Right renal pelvis (tissue), 4 donors: ENCODE measurements at regions not wholly inside any gene's neighbourhood (a gene's known extent, or its start where the extent isn't known, plus 50 kb on each side); places are given as distances from the start of the nearest gene placed in this dataset.
"Not testable (repeated sequence)": the region's sequence is repeated elsewhere in the genome, so short reads cannot be mapped to it uniquely, and the experiment has no call there.

ENCODE experiments used
- DNase-seq, 4 donors: peaks; one replicate each; pipeline ENCODE4 v3.0.0-alpha.2; 2013; ENCODE audit warnings: low read depth in 4 of 4, low spot score in 3 of 4, missing footprints in 1 of 4

- DNase-seq, result not testable (repeated sequence)
Measured at GRCh38 chr11:115967203-115967602, 463.0 kb upstream of the CADM1 start.

- no peak for DNase-seq
Measured at GRCh38 chr11:115965767-115966504, 461.7 kb upstream of the CADM1 start.

GRCh38 chr11:115964091-115964490, 459.9 kb upstream of the CADM1 start:
- DNase-seq, result no peak

- DNase-seq, result no peak
Measured at GRCh38 chr11:115963156-115963555, 458.9 kb upstream of the CADM1 start.

- DNase-seq, result no peak
Measured at GRCh38 chr11:115961159-115962003, 457.2 kb upstream of the CADM1 start.

GRCh38 chr11:115959081-115959486, 454.9 kb upstream of the CADM1 start:
- DNase-seq, result no peak

GRCh38 chr11:115958089-115959000, 454.1 kb upstream of the CADM1 start:
- DNase-seq, result no peak

- no peak for DNase-seq
Measured at GRCh38 chr11:115955803-115956202, 451.6 kb upstream of the CADM1 start.

- DNase-seq, result no peak
Measured at GRCh38 chr11:115950660-115951059, 446.4 kb upstream of the CADM1 start.

GRCh38 chr11:115944596-115944995, 440.4 kb upstream of the CADM1 start:
- no peak for DNase-seq

- DNase-seq, result no peak
Measured at GRCh38 chr11:115942011-115942410, 437.8 kb upstream of the CADM1 start.

GRCh38 chr11:115941481-115941993, 437.3 kb upstream of the CADM1 start:
- no peak for DNase-seq

- DNase-seq, result no peak
Measured at GRCh38 chr11:115941044-115941443, 436.8 kb upstream of the CADM1 start.

- DNase-seq, result no peak
Measured at GRCh38 chr11:115939731-115940421, 435.7 kb upstream of the CADM1 start.

GRCh38 chr11:115939104-115939730, 435.0 kb upstream of the CADM1 start:
- no peak for DNase-seq

GRCh38 chr11:115933564-115933963, 429.3 kb upstream of the CADM1 start:
- no peak for DNase-seq

GRCh38 chr11:115931548-115932083, 427.4 kb upstream of the CADM1 start:
- DNase-seq, result no peak

- no peak for DNase-seq
Measured at GRCh38 chr11:115930886-115931547, 426.8 kb upstream of the CADM1 start.

GRCh38 chr11:115930291-115930690, 426.1 kb upstream of the CADM1 start:
- DNase-seq, result no peak
